WTC11 (cell line): ENCODE measurements at regions not wholly inside any gene's neighbourhood (a gene's known extent, or its start where the extent isn't known, plus 50 kb on each side); places are given as distances from the start of the nearest gene placed in this dataset.

Source experiments
- ATAC-seq: fragments of 200-7000 bp; cut with Tn5 transposase; 2 replicates; pipeline ENCODE4 v1.10.0; 2021; ENCODE audit warnings: mild to moderate bottlenecking, moderate library complexity
- CTCF ChIA-PET: fragments of 300-600 bp; sonication (Branson Sonifier 250); formaldehyde crosslinking; loops from one replicate; lab custom pipeline; 2021; ENCODE audit warnings: antibody characterized with exemption; lab: Charles Lee
- POLR2A ChIA-PET: fragments of 350-600 bp; sonication (Branson Sonifier 250); formaldehyde crosslinking; loops from one replicate; lab custom pipeline; 2021; ENCODE audit warnings: antibody characterized with exemption; lab: Charles Lee
- DNase-seq: peaks from one replicate; pipeline ENCODE4 v3.0.0; 2021; ENCODE audit warnings: low spot score
- H3K27ac Mint-ChIP-seq: 2 replicates; pipeline ENCODE4 v1.8.0; 2021; ENCODE audit warnings: mixed read lengths
- H3K27me3 Mint-ChIP-seq: 2 replicates; pipeline ENCODE4 v1.8.0; 2021; ENCODE audit warnings: low read depth, mild to moderate bottlenecking, moderate library complexity, mixed read lengths
- H3K36me3 Mint-ChIP-seq: 2 replicates; pipeline ENCODE4 v1.8.0; 2021; ENCODE audit warnings: mixed read lengths
- H3K4me1 Mint-ChIP-seq: 2 replicates; pipeline ENCODE4 v1.8.0; 2022; ENCODE audit warnings: mixed read lengths
- H3K4me3 Mint-ChIP-seq: 2 replicates; pipeline ENCODE4 v1.8.0; 2021; ENCODE audit warnings: mild to moderate bottlenecking, moderate library complexity, mixed read lengths
- H3K9me3 Mint-ChIP-seq: 2 replicates; pipeline ENCODE4 v1.8.0; 2021; ENCODE audit warnings: mixed read lengths
- AFF4 ChIP-seq: sonication (generic); formaldehyde crosslinking; IDR thresholded peaks from 2 replicates; pipeline ENCODE4 v1.8.1; 2023; ENCODE audit warnings: mild to moderate bottlenecking, missing genetic modification reagents, borderline replicate concordance
- ATF3 ChIP-seq: sonication (generic); formaldehyde crosslinking; conservative IDR thresholded peaks from 2 replicates; pipeline ENCODE4 v1.8.1; 2022; ENCODE audit warnings: mild to moderate bottlenecking, missing genetic modification reagents
- CTCF ChIP-seq: fragments of 200-600 bp; IDR thresholded peaks from 2 replicates; pipeline ENCODE4 v1.8.0; 2022; ENCODE audit warnings: antibody characterized with exemption
- EMX1 ChIP-seq: fragments of 250-450 bp; sonication (Bioruptor Pico); IDR thresholded peaks from 2 replicates; pipeline ENCODE4 v1.8.0; 2021; ENCODE audit warnings: mild to moderate bottlenecking
- FOXP1 ChIP-seq: sonication (generic); formaldehyde crosslinking; IDR thresholded peaks from 2 replicates; pipeline ENCODE4 v1.8.0; 2022; ENCODE audit warnings: missing genetic modification reagents, mild to moderate bottlenecking, moderate library complexity, borderline replicate concordance
- IRF1 ChIP-seq: sonication (generic); formaldehyde crosslinking; IDR thresholded peaks from 2 replicates; pipeline ENCODE4 v1.8.0; 2023; ENCODE audit warnings: missing genetic modification reagents
- KAT7 ChIP-seq: sonication (generic); formaldehyde crosslinking; IDR thresholded peaks from 2 replicates; pipeline ENCODE4 v1.8.1; 2023; ENCODE audit warnings: missing genetic modification reagents, mild to moderate bottlenecking, borderline replicate concordance
- NFATC4 ChIP-seq: fragments of 250-450 bp; sonication (Bioruptor Pico); IDR thresholded peaks from 2 replicates; pipeline ENCODE4 v1.9.0; 2021; ENCODE audit warnings: mild to moderate bottlenecking
- SMAD3 ChIP-seq: sonication (generic); formaldehyde crosslinking; IDR thresholded peaks from 2 replicates; pipeline ENCODE4 v1.8.0; 2022; ENCODE audit warnings: missing genetic modification reagents, mild to moderate bottlenecking, borderline replicate concordance
- SP1 ChIP-seq: sonication (generic); formaldehyde crosslinking; conservative IDR thresholded peaks from 2 replicates; pipeline ENCODE4 v1.8.1; 2022; ENCODE audit warnings: missing genetic modification reagents
- TEAD4 ChIP-seq: sonication (generic); formaldehyde crosslinking; IDR thresholded peaks from 2 replicates; pipeline ENCODE4 v1.8.0; 2022; ENCODE audit warnings: mild to moderate bottlenecking, missing genetic modification reagents
- ZBTB21 ChIP-seq: sonication (generic); formaldehyde crosslinking; IDR thresholded peaks from 2 replicates; pipeline ENCODE4 v1.8.1; 2023; ENCODE audit warnings: mild to moderate bottlenecking, missing genetic modification reagents, borderline replicate concordance
- ZNF219 ChIP-seq: sonication (generic); formaldehyde crosslinking; IDR thresholded peaks from 2 replicates; pipeline ENCODE4 v1.8.0; 2023; ENCODE audit warnings: missing genetic modification reagents, mild to moderate bottlenecking, borderline replicate concordance
- ZNF317 ChIP-seq: sonication (generic); formaldehyde crosslinking; IDR thresholded peaks from 2 replicates; pipeline ENCODE4 v1.8.1; 2023; ENCODE audit warnings: low read depth, mild to moderate bottlenecking, moderate library complexity, missing genetic modification reagents, borderline replicate concordance
- ZNF396 ChIP-seq: fragments of 250-450 bp; sonication (Bioruptor Pico); IDR thresholded peaks from 2 replicates; pipeline ENCODE4 v1.8.0; 2021; ENCODE audit warnings: mild to moderate bottlenecking, moderate library complexity, borderline replicate concordance
- ZNF671 ChIP-seq: fragments of 250-450 bp; sonication (Bioruptor Pico); IDR thresholded peaks from 2 replicates; pipeline ENCODE4 v1.8.0; 2021; ENCODE audit warnings: mild to moderate bottlenecking
- TF ChIP-seq, protein P1 (sequence below): sonication (generic); formaldehyde crosslinking; IDR thresholded peaks from 2 replicates; pipeline ENCODE4 v1.8.0; 2022; ENCODE audit warnings: mild to moderate bottlenecking, missing genetic modification reagents
- TF ChIP-seq, protein P2 (sequence below): fragments of 250-450 bp; sonication (Bioruptor Pico); IDR thresholded peaks from 2 replicates; pipeline ENCODE4 v1.9.0; 2021; ENCODE audit warnings: moderate library complexity, mild to moderate bottlenecking, inconsistent platforms, borderline replicate concordance
- TF ChIP-seq, protein P3 (sequence below): sonication (generic); formaldehyde crosslinking; IDR thresholded peaks from 2 replicates; pipeline ENCODE4 v1.8.0; 2023; ENCODE audit warnings: missing genetic modification reagents, mild to moderate bottlenecking, borderline replicate concordance
- TF ChIP-seq, protein P4 (sequence below): sonication (generic); formaldehyde crosslinking; IDR thresholded peaks from 2 replicates; pipeline ENCODE4 v1.8.1; 2022; ENCODE audit warnings: mild to moderate bottlenecking, missing genetic modification reagents, moderate library complexity, borderline replicate concordance

DNA sequence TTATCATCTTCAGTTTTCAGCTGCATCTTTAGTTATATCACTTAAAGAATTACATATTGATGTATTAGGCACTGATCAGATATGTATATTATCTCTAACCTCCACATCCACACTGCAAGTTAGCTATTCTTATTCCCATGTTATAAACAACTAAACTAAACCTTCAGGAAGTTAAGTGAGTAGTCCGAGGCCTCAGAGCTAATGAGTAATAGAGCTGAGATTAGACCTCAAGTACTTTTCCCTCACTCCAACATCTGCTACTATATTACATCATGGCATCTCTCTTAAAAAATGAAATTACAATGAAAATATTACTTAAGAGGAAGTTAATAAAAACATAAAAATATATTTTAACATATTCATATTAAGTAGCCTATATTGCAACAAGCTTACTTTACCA, 183.6 kb upstream of the MAP2 start:
- CTCF ChIA-PET, result no interaction called here
- DNase-seq (no peak), ATAC-seq (no peak)
- Mint-ChIP-seq H3K4me1 (peaks cover 28% of the 10 kb centered on the region), H3K9me3 (peaks cover 39% of the 10 kb centered on the region), H3K36me3 (peaks cover 33% of the 10 kb centered on the region), H3K27ac (no peak overlapping the region), H3K27me3 (peaks cover 4% of the 10 kb centered on the region), H3K4me3 (no peak overlapping the region)
- POLR2A ChIA-PET, result no interaction called here
- TF ChIP-seq, protein P1, sequence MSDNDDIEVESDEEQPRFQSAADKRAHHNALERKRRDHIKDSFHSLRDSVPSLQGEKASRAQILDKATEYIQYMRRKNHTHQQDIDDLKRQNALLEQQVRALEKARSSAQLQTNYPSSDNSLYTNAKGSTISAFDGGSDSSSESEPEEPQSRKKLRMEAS, result no peak
- TF ChIP-seq SP1, result no peak

DNA sequence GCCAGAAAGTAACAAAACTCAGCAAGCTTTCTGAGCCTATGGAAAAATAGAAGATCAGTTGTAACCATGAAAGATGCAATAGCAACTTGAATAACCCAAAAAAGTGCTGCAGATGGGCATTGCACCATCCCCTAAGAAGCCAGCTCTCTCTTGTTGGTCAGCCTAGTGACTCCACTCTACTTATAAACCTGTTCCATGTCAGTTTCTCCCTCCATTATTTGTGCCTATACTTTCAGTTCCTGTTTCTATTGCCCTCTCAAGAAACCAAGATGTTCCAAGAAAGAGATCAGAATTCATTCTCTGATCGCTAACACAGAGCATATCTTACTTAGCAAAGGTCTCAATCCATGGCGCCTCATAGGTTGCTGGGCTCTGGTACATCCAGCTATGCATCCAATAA, 170.3 kb upstream of the MAP2 start:
- no peaks in the 10 kb centered on the region; the same call in 1 of the 2 replicates for H3K27me3 Mint-ChIP-seq
- ChIA-PET CTCF (no interaction called here), POLR2A (no interaction called here)
- H3K4me1 Mint-ChIP-seq, result no peaks in the 10 kb centered on the region
- peaks cover 21% of the 10 kb centered on the region for H3K36me3 Mint-ChIP-seq
- H3K27ac Mint-ChIP-seq, result no peak overlapping the region
- no peak for ATAC-seq
- peaks cover 19% of the 10 kb centered on the region for H3K9me3 Mint-ChIP-seq
- DNase-seq, result no peak
- no peak overlapping the region for H3K4me3 Mint-ChIP-seq
- TF ChIP-seq ZBTB21 (CRISPR knock-in tag), result no peak
- TF ChIP-seq TEAD4 (CRISPR knock-in tag), result no peak
- TF ChIP-seq ZNF671 (CRISPR knock-in tag), result no peak
- no peak for TF ChIP-seq ATF3 (CRISPR knock-in tag)
- TF ChIP-seq, protein P2, sequence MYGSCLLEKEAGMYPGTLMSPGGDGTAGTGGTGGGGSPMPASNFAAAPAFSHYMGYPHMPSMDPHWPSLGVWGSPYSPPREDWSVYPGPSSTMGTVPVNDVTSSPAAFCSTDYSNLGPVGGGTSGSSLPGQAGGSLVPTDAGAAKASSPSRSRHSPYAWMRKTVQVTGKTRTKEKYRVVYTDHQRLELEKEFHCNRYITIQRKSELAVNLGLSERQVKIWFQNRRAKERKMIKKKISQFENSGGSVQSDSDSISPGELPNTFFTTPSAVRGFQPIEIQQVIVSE, result no peak
- no peak for TF ChIP-seq CTCF
- TF ChIP-seq, protein P3, sequence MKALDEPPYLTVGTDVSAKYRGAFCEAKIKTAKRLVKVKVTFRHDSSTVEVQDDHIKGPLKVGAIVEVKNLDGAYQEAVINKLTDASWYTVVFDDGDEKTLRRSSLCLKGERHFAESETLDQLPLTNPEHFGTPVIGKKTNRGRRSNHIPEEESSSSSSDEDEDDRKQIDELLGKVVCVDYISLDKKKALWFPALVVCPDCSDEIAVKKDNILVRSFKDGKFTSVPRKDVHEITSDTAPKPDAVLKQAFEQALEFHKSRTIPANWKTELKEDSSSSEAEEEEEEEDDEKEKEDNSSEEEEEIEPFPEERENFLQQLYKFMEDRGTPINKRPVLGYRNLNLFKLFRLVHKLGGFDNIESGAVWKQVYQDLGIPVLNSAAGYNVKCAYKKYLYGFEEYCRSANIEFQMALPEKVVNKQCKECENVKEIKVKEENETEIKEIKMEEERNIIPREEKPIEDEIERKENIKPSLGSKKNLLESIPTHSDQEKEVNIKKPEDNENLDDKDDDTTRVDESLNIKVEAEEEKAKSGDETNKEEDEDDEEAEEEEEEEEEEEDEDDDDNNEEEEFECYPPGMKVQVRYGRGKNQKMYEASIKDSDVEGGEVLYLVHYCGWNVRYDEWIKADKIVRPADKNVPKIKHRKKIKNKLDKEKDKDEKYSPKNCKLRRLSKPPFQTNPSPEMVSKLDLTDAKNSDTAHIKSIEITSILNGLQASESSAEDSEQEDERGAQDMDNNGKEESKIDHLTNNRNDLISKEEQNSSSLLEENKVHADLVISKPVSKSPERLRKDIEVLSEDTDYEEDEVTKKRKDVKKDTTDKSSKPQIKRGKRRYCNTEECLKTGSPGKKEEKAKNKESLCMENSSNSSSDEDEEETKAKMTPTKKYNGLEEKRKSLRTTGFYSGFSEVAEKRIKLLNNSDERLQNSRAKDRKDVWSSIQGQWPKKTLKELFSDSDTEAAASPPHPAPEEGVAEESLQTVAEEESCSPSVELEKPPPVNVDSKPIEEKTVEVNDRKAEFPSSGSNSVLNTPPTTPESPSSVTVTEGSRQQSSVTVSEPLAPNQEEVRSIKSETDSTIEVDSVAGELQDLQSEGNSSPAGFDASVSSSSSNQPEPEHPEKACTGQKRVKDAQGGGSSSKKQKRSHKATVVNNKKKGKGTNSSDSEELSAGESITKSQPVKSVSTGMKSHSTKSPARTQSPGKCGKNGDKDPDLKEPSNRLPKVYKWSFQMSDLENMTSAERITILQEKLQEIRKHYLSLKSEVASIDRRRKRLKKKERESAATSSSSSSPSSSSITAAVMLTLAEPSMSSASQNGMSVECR, result no peak
- no peak for TF ChIP-seq NFATC4 (CRISPR knock-in tag)
- TF ChIP-seq, protein P4, sequence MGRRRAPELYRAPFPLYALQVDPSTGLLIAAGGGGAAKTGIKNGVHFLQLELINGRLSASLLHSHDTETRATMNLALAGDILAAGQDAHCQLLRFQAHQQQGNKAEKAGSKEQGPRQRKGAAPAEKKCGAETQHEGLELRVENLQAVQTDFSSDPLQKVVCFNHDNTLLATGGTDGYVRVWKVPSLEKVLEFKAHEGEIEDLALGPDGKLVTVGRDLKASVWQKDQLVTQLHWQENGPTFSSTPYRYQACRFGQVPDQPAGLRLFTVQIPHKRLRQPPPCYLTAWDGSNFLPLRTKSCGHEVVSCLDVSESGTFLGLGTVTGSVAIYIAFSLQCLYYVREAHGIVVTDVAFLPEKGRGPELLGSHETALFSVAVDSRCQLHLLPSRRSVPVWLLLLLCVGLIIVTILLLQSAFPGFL, result no peak
- TF ChIP-seq ZNF317 (CRISPR knock-in tag), result no peak
- no peak for TF ChIP-seq ZNF219 (CRISPR knock-in tag)
- no peak for TF ChIP-seq EMX1 (CRISPR knock-in tag)
- TF ChIP-seq SMAD3 (CRISPR knock-in tag), result no peak
- TF ChIP-seq ZNF396 (CRISPR knock-in tag), result no peak
- no peak for TF ChIP-seq AFF4 (CRISPR knock-in tag)
- TF ChIP-seq IRF1, result no peak
- TF ChIP-seq KAT7 (CRISPR knock-in tag), result no peak
- TF ChIP-seq FOXP1 (CRISPR knock-in tag), result no peak
